ENCODE measurements at regions not wholly inside any gene's neighbourhood (a gene's known extent, or its start where the extent isn't known, plus 50 kb on each side); places are given as distances from the start of the nearest gene placed in this dataset.
"Not testable (repeated sequence)": the region's sequence is repeated elsewhere in the genome, so short reads cannot be mapped to it uniquely, and the experiment has no call there.

DNA sequence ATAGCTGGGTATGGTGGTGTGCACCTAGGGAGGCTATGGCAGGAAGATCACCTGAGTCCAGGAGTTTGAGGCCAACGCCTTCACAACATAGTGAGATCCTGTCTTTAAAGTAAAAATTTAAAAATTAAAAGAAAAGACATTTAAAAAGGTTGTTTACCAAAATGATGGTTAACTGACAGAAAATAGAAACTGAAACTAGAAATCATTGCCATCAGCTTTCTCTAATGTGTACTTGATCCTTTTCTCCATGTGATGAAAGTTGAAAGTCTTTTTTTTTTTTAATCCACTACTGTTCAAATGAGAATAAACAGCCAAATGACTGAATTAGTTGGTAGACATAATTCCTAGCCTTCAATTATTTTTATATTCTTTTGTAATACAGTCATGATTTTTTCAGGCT lies 75.1 kb upstream of the PARP8 start:
- peaks cover 19 to 26% of the 10 kb centered on the region in 2 experiments for H3K4me1 ChIP-seq (ENCODE audit: control insufficient read depth in 1 of 2, extremely low read depth in 1 of 2, insufficient read depth in 2 of 2, low read length in 2 of 2)
- H3K36me3 Mint-ChIP-seq; H3K27me3 ChIP-seq (replicated peaks in 1 of 2; ENCODE audit: control insufficient read depth in 2 of 2, extremely low read depth in 1 of 2, insufficient read depth in 2 of 2, low read length in 1 of 2); H3K36me3 ChIP-seq (ENCODE audit: control insufficient read depth in 2 of 2, extremely low read depth in 1 of 2, insufficient read depth in 1 of 2, low read length in 1 of 2); H3K4me3 ChIP-seq (ENCODE audit: control insufficient read depth in 1 of 2, extremely low read depth in 1 of 2, low read length in 1 of 2); H3K9me3 Mint-ChIP-seq; H3K27me3 Mint-ChIP-seq; ATAC-seq (replicated peaks in 1 of 4); H3K9me3 ChIP-seq; CTCF ChIA-PET; POLR2A ChIA-PET: not testable (repeated sequence)
- peak in 1 of 35 experiments; percentile 21 for DNase-seq
- peak overlapping the region; percentile 25 to 41 (median 39) for H3K4me3 Mint-ChIP-seq
- H3K27ac ChIP-seq (ENCODE audit: low read length): peak overlapping the region; percentile 90
- peaks cover 48 to 64% (median 62%) of the 10 kb centered on the region in 3 donors for H3K4me1 Mint-ChIP-seq
- WGBS (ENCODE audit: insufficient coverage): no CpG with 5 or more reads among the region's 1 CpG
- peak overlapping the region; percentile 88 to 90 for H3K27ac Mint-ChIP-seq

DNA sequence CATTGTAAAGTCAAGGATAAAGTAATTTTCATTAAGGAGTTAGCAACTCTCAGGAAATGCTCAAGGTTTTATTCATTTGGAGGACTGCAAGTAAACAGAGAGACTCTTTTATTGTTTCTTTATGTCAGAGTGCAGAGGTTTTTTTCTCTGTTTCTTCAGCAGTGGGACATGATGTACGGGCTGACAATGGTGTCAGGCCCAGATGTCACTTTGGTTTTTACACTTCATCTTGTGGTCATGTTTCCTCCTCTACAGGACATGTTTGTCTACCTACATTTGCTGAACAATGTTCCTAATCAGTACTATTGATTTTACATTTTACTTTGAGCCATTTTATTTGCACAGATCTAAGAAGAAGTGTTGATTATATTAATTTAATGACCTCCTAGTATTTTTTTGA lies 72.8 kb upstream of the PARP8 start:
- CTCF ChIA-PET: interaction anchor here (0.9 to 1.0 kb wide), 2 partner anchors 69 to 153 kb away, joined by 3 read pairs; partner anchors contain the start of gene EMB (in 1 of the 2)
- H3K4me1 Mint-ChIP-seq: peaks cover 48 to 64% (median 59%) of the 10 kb centered on the region in 3 donors
- peak overlapping the region in 2 of 3 donors; percentile 10 to 47 for H3K4me3 Mint-ChIP-seq

DNA sequence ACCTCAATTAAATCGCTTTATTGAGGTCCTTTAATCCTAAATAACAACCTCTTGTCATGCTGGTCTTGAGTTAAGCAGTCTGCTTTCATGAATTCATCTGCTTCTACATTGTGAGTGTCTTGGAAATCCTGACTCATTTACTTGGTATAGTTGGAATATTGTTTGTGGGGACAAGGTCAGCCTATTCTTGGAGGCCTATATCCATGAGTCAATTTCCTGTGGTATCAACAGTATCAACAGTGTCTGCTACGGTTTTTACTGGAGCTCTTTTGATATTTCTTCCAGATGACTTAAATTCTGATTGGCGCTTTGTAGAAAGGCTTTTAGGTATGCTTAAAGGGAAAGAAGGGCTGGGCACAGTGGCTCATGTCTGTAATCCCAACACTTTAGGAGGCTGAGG lies 71.2 kb upstream of the PARP8 start:
- POLR2A ChIA-PET: no interaction called here
- ATAC-seq (replicated peaks in 1 of 4): no peak
- Histone ChIP-seq H3K27me3 (replicated peaks in 1 of 2; ENCODE audit: control insufficient read depth in 2 of 2, extremely low read depth in 1 of 2, insufficient read depth in 2 of 2, low read length in 1 of 2) (no peaks in the 10 kb centered on the region), H3K36me3 (ENCODE audit: control insufficient read depth in 2 of 2, extremely low read depth in 1 of 2, insufficient read depth in 1 of 2, low read length in 1 of 2) (no peaks in the 10 kb centered on the region), H3K4me1 (ENCODE audit: control insufficient read depth in 1 of 2, extremely low read depth in 1 of 2, insufficient read depth in 2 of 2, low read length in 2 of 2) (peaks cover 19 to 24% of the 10 kb centered on the region in 2 experiments), H3K9me3 (no peaks in the 10 kb centered on the region), H3K27ac (ENCODE audit: low read length) (peak overlapping the region; percentile 41), H3K4me3 (ENCODE audit: control insufficient read depth in 1 of 2, extremely low read depth in 1 of 2, low read length in 1 of 2) (no peak overlapping the region)
- Mint-ChIP-seq H3K27ac (peak overlapping the region; percentile 38 to 81), H3K27me3 (no peaks in the 10 kb centered on the region), H3K9me3 (peaks cover 0 to 19% (median 6%) of the 10 kb centered on the region in 3 donors), H3K4me1 (peaks cover 51 to 59% (median 53%) of the 10 kb centered on the region in 3 donors), H3K36me3 (peaks cover 21% of the 10 kb centered on the region), H3K4me3 (no peak overlapping the region)
- DNase-seq: no peak
- CTCF ChIA-PET: interaction anchor here (0.6 to 0.7 kb wide), 3 partner anchors 9 to 72 kb away, joined by 3 to 4 read pairs (median 3); no protein-coding TSS in a partner anchor
- WGBS (ENCODE audit: insufficient coverage): 100% methylated on average over 1 of the region's 3 CpGs

More for the DNA sequence above, 72.8 kb upstream of the PARP8 start:
- Mint-ChIP-seq H3K9me3 (peaks cover 0 to 6% (median 6%) of the 10 kb centered on the region in 3 donors), H3K27ac (peak overlapping the region; percentile 90 to 94), H3K27me3 (no peaks in the 10 kb centered on the region), H3K36me3 (peaks cover 10% of the 10 kb centered on the region)
- Histone ChIP-seq H3K4me1 (ENCODE audit: control insufficient read depth in 1 of 2, extremely low read depth in 1 of 2, insufficient read depth in 2 of 2, low read length in 2 of 2) (peaks cover 19 to 26% of the 10 kb centered on the region in 2 experiments), H3K27ac (ENCODE audit: low read length) (peak overlapping the region; percentile 90), H3K9me3 (no peaks in the 10 kb centered on the region), H3K36me3 (ENCODE audit: control insufficient read depth in 2 of 2, extremely low read depth in 1 of 2, insufficient read depth in 1 of 2, low read length in 1 of 2) (no peaks in the 10 kb centered on the region), H3K27me3 (replicated peaks in 1 of 2; ENCODE audit: control insufficient read depth in 2 of 2, extremely low read depth in 1 of 2, insufficient read depth in 2 of 2, low read length in 1 of 2) (no peaks in the 10 kb centered on the region), H3K4me3 (ENCODE audit: control insufficient read depth in 1 of 2, extremely low read depth in 1 of 2, low read length in 1 of 2) (no peak overlapping the region)
- DNase-seq (peak in 29 of 35 experiments; percentile 1 to 74 (median 25)), ATAC-seq (replicated peaks in 1 of 4) (no peak)
- POLR2A ChIA-PET: no interaction called here
- WGBS (ENCODE audit: insufficient coverage): no CpG with 5 or more reads among the region's 1 CpG

DNA sequence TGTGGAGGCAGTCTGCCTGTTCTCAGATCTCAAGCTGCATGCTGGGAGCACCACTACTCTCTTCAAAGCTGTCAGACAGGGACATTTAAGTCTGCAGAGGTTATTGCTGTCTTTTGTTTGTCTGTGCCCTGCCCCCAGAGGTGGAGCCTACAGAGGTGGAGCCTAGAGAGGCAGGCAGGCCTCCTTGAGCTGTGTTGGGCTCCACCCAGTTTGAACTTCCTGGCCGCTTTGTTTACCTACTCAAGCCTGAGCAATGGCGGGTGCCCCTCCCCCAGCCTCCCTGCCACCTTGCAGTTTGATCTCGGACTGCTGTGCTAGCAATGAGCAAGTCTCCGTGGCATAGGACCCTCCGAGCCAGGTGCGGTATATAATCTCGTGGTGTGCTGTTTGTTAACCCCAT lies 64.9 kb upstream of the PARP8 start:
- CTCF ChIA-PET; H3K4me3 ChIP-seq (ENCODE audit: control insufficient read depth in 1 of 2, extremely low read depth in 1 of 2, low read length in 1 of 2); H3K4me1 ChIP-seq (ENCODE audit: control insufficient read depth in 1 of 2, extremely low read depth in 1 of 2, insufficient read depth in 2 of 2, low read length in 2 of 2); H3K27me3 ChIP-seq (replicated peaks in 1 of 2; ENCODE audit: control insufficient read depth in 2 of 2, extremely low read depth in 1 of 2, insufficient read depth in 2 of 2, low read length in 1 of 2); POLR2A ChIA-PET; H3K27ac ChIP-seq (ENCODE audit: low read length); H3K9me3 ChIP-seq; H3K36me3 ChIP-seq (ENCODE audit: control insufficient read depth in 2 of 2, extremely low read depth in 1 of 2, insufficient read depth in 1 of 2, low read length in 1 of 2); H3K27me3 Mint-ChIP-seq: not testable (repeated sequence)
- peak; percentile 54 to 75 (median 61) for ATAC-seq (replicated peaks in 1 of 4)
- Mint-ChIP-seq H3K27ac (peak overlapping the region in 1 of 2 donors; percentile 41), H3K4me1 (peaks cover 22 to 41% (median 41%) of the 10 kb centered on the region in 3 donors), H3K9me3 (peaks cover 2 to 26% (median 11%) of the 10 kb centered on the region in 3 donors), H3K36me3 (peaks cover 21% of the 10 kb centered on the region), H3K4me3 (peak overlapping the region in 1 of 3 donors; percentile 38)
- DNase-seq: peak in 30 of 35 experiments; percentile 4 to 82 (median 49)
- WGBS (ENCODE audit: insufficient coverage): 65% methylated on average over 2 of the region's 7 CpGs

DNA sequence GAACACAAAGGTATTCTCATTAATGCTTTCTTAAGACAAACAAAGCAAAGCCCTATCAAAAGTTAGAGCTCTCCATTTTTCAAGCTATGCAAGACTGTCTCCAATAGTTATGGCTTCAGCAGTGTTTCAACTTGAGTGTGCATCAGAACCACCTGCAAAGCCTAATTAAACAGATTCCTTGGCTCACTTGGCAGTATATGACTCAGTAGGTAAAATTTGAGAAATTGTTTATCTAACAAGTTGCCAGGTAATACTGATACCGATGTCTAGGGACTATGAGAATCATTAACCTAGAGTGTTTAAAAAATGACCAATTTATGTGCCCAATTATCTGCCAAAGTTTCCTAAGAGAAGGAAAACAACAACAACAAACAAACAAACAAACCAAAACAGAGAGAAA lies 60.3 kb upstream of the PARP8 start:
- H3K4me1 ChIP-seq (ENCODE audit: control insufficient read depth in 1 of 2, extremely low read depth in 1 of 2, insufficient read depth in 2 of 2, low read length in 2 of 2): peaks cover 0 to 9% of the 10 kb centered on the region in 2 experiments

DNA sequence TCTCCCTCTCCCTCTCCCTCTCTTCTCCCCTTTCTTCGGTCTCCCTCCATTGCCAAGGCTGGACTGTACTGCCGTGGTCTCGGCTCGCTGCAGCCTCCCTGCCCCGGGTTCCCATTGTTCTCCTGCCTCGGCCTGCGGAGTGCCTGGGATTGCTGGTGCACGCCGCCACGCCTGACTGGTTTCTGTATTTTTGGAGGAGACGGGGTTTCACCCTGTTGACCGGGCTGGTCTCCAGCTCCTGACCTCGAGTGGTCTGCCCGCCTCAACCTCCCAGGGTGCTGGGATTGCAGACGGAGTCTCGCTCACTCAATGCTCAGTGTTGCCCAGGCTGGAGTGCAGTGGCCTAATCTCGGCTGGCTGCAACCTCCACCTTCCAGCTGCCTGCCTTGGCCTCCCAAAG lies 59.0 kb upstream of the PARP8 start:
- ATAC-seq (replicated peaks in 1 of 4); H3K9me3 Mint-ChIP-seq; H3K36me3 Mint-ChIP-seq; H3K27ac Mint-ChIP-seq; H3K27me3 ChIP-seq (replicated peaks in 1 of 2; ENCODE audit: control insufficient read depth in 2 of 2, extremely low read depth in 1 of 2, insufficient read depth in 2 of 2, low read length in 1 of 2); H3K4me1 ChIP-seq (ENCODE audit: control insufficient read depth in 1 of 2, extremely low read depth in 1 of 2, insufficient read depth in 2 of 2, low read length in 2 of 2); H3K27me3 Mint-ChIP-seq; H3K9me3 ChIP-seq; H3K27ac ChIP-seq (ENCODE audit: low read length); H3K4me3 ChIP-seq (ENCODE audit: control insufficient read depth in 1 of 2, extremely low read depth in 1 of 2, low read length in 1 of 2); POLR2A ChIA-PET; H3K4me3 Mint-ChIP-seq; CTCF ChIA-PET; DNase-seq; H3K36me3 ChIP-seq (ENCODE audit: control insufficient read depth in 2 of 2, extremely low read depth in 1 of 2, insufficient read depth in 1 of 2, low read length in 1 of 2): not testable (repeated sequence)
- 94% methylated on average over 14 of the region's 17 CpGs for WGBS (ENCODE audit: insufficient coverage)
- H3K4me1 Mint-ChIP-seq: peaks cover 7 to 17% (median 11%) of the 10 kb centered on the region in 3 donors

More for the DNA sequence above, 60.3 kb upstream of the PARP8 start:
- H3K36me3 ChIP-seq (ENCODE audit: control insufficient read depth in 2 of 2, extremely low read depth in 1 of 2, insufficient read depth in 1 of 2, low read length in 1 of 2): no peaks in the 10 kb centered on the region
- H3K4me3 Mint-ChIP-seq: no peak overlapping the region
- H3K9me3 Mint-ChIP-seq: peaks cover 0 to 4% (median 0%) of the 10 kb centered on the region in 3 donors
- H3K9me3 ChIP-seq: no peaks in the 10 kb centered on the region
- peaks cover 14 to 24% (median 18%) of the 10 kb centered on the region in 3 donors for H3K4me1 Mint-ChIP-seq
- WGBS (ENCODE audit: insufficient coverage): no CpG with 5 or more reads among the region's 1 CpG
- no peak overlapping the region for H3K27ac Mint-ChIP-seq
- no peaks in the 10 kb centered on the region for H3K27me3 Mint-ChIP-seq
- DNase-seq (no peak), ATAC-seq (replicated peaks in 1 of 4) (no peak)
- CTCF ChIA-PET: no interaction called here
- H3K27ac ChIP-seq (ENCODE audit: low read length): no peak overlapping the region
- H3K36me3 Mint-ChIP-seq: peaks cover 4% of the 10 kb centered on the region
- POLR2A ChIA-PET: no interaction called here
- H3K4me3 ChIP-seq (ENCODE audit: control insufficient read depth in 1 of 2, extremely low read depth in 1 of 2, low read length in 1 of 2): no peak overlapping the region
- no peaks in the 10 kb centered on the region for H3K27me3 ChIP-seq (replicated peaks in 1 of 2; ENCODE audit: control insufficient read depth in 2 of 2, extremely low read depth in 1 of 2, insufficient read depth in 2 of 2, low read length in 1 of 2)

Data from T-cell (primary cell).